PC-9 (cell line): ENCODE measurements at regions not wholly inside any gene's neighbourhood (a gene's known extent, or its start where the extent isn't known, plus 50 kb on each side); places are given as distances from the start of the nearest gene placed in this dataset.

Experiments
- EZH2 ChIP-seq: fragments of 200-600 bp; sonication (generic); IDR thresholded peaks from 2 replicates; pipeline ENCODE4 v1.8.0; 2017; ENCODE audit warnings: antibody characterized with exemption, low read depth
- TF ChIP-seq, protein P1 (sequence below): fragments of 200-600 bp; sonication (generic); conservative IDR thresholded peaks from 2 replicates; pipeline ENCODE4 v1.6.1; 2017; ENCODE audit warnings: mixed run types, antibody characterized with exemption, mild to moderate bottlenecking, moderate library complexity

DNA sequence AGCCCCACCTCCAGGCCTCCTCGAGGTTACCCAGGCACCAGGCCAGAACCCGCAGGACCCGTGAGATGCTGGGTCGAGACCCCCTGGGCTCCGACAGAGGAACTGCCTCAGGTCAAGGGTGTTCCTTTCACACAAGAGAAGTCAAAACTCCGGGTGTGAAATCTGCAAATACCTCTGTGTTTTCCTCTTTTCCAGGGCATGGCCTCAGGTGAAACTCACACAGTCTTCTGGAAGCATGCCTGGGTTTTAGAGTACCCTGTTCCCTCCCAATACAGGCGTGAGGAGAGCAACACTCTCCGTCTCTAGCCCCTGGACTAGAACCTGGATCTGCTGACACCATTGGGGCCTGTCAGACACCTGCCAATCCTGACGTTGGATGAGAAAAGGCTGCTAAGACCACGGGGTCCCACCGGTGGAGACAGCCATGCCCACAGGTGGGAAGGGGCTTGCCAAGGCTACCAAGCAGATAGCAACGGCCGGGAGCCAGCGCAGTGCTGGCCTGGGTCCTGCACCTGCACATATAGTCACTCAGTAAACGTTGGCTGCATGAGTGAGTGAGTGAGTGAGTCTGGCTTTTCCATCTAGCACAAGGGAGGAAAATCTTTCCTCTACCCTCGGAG, 182.0 kb upstream of the PPP1R26 start:
- no peak for TF ChIP-seq EZH2
- TF ChIP-seq, protein P1, sequence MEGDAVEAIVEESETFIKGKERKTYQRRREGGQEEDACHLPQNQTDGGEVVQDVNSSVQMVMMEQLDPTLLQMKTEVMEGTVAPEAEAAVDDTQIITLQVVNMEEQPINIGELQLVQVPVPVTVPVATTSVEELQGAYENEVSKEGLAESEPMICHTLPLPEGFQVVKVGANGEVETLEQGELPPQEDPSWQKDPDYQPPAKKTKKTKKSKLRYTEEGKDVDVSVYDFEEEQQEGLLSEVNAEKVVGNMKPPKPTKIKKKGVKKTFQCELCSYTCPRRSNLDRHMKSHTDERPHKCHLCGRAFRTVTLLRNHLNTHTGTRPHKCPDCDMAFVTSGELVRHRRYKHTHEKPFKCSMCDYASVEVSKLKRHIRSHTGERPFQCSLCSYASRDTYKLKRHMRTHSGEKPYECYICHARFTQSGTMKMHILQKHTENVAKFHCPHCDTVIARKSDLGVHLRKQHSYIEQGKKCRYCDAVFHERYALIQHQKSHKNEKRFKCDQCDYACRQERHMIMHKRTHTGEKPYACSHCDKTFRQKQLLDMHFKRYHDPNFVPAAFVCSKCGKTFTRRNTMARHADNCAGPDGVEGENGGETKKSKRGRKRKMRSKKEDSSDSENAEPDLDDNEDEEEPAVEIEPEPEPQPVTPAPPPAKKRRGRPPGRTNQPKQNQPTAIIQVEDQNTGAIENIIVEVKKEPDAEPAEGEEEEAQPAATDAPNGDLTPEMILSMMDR = no peak
